Liver (tissue), 7 donors: ENCODE measurements at regions not wholly inside any gene's neighbourhood (a gene's known extent, or its start where the extent isn't known, plus 50 kb on each side); places are given as distances from the start of the nearest gene placed in this dataset.

Source experiments
- DNase-seq: peaks from one replicate; pipeline ENCODE4 v3.0.0-alpha.2; 2017; ENCODE audit warnings: low spot score
- H3K27ac ChIP-seq, 2 donors: one replicate each; pipeline ENCODE4 v1.7.0; 2013; ENCODE audit warnings: inconsistent platforms in 2 of 2, low read length in 2 of 2, control low read depth in 1 of 2, low read depth in 1 of 2, mild to moderate bottlenecking in 1 of 2
- H3K27me3 ChIP-seq, 4 donors: one replicate each; pipeline versions ENCODE4 v1.6.1 to v1.7.0; 2013; ENCODE audit warnings: low read length in 3 of 4, inconsistent platforms in 1 of 4, mild to moderate bottlenecking in 1 of 4, moderate library complexity in 1 of 4; ENCODE audit not compliant: control insufficient read depth in 4 of 4, insufficient read depth in 4 of 4
- H3K36me3 ChIP-seq, 4 donors: one replicate each; pipeline versions ENCODE4 v1.6.1 to v1.7.0; 2013; ENCODE audit warnings: low read length in 3 of 4, mild to moderate bottlenecking in 3 of 4, low read depth in 1 of 4, moderate library complexity in 1 of 4; ENCODE audit not compliant: control insufficient read depth in 4 of 4, insufficient read depth in 3 of 4
- H3K4me1 ChIP-seq, 4 donors: one replicate each; pipeline versions ENCODE4 v1.6.1 to v1.7.0; 2013; ENCODE audit warnings: low read length in 3 of 4, mild to moderate bottlenecking in 3 of 4, moderate library complexity in 1 of 4; ENCODE audit not compliant: control insufficient read depth in 4 of 4, insufficient read depth in 4 of 4
- H3K4me3 ChIP-seq, 3 donors: one replicate each; pipeline versions ENCODE4 v1.6.1 to v1.7.0; 2013; ENCODE audit warnings: low read length in 3 of 3, control low read depth in 1 of 3, low read depth in 1 of 3, mild to moderate bottlenecking in 1 of 3
- H3K9ac ChIP-seq, 2 donors: one replicate each; pipeline ENCODE4 v1.7.0; 2013; ENCODE audit warnings: low read length in 2 of 2, mild to moderate bottlenecking in 2 of 2, moderate library complexity in 2 of 2, control low read depth in 1 of 2, low read depth in 1 of 2
- H3K9me3 ChIP-seq, 4 donors: one replicate each; pipeline versions ENCODE4 v1.6.1 to v1.7.0; 2013; ENCODE audit warnings: low read length in 3 of 4; ENCODE audit not compliant: control insufficient read depth in 4 of 4
- ATF3 ChIP-seq: IDR thresholded peaks from 2 replicates; pipeline ENCODE4 v1.6.1; 2016; ENCODE audit warnings: antibody characterized with exemption
- EGR1 ChIP-seq, 2 donors: IDR thresholded peaks; 2 replicates each; pipeline ENCODE4 v1.6.1; 2016 to 2018; ENCODE audit warnings: antibody characterized with exemption in 2 of 2, low read depth in 2 of 2
- FOXA1 ChIP-seq: IDR thresholded peaks from 2 replicates; pipeline ENCODE4 v1.6.1; 2016; ENCODE audit warnings: antibody characterized with exemption
- FOXA2 ChIP-seq: IDR thresholded peaks from 2 replicates; pipeline ENCODE4 v1.6.1; 2016; ENCODE audit warnings: antibody characterized with exemption
- GABPA ChIP-seq, 2 donors: IDR thresholded peaks in 1 of 2; conservative IDR thresholded peaks in 1 of 2; 2 replicates each; pipeline ENCODE4 v1.6.1; 2016; ENCODE audit warnings: antibody characterized with exemption in 2 of 2, mild to moderate bottlenecking in 1 of 2, moderate library complexity in 1 of 2
- HNF4A ChIP-seq, 2 donors: conservative IDR thresholded peaks; 2 replicates each; pipeline ENCODE4 v1.6.1; 2016; ENCODE audit warnings: antibody characterized with exemption in 2 of 2, mild to moderate bottlenecking in 2 of 2
- HNF4G ChIP-seq: IDR thresholded peaks from 2 replicates; pipeline ENCODE4 v1.6.1; 2016; ENCODE audit warnings: antibody characterized with exemption
- JUND ChIP-seq, 2 donors: IDR thresholded peaks; 2 replicates each; pipeline ENCODE4 v1.6.1; 2016; ENCODE audit warnings: antibody characterized with exemption in 2 of 2
- NR2F2 ChIP-seq: IDR thresholded peaks from 2 replicates; pipeline ENCODE4 v1.6.1; 2016; ENCODE audit warnings: antibody characterized with exemption
- RAD21 ChIP-seq, 2 donors: IDR thresholded peaks; 2 replicates each; pipeline ENCODE4 v1.6.1; 2016; ENCODE audit warnings: antibody characterized with exemption in 2 of 2, mild to moderate bottlenecking in 2 of 2
- REST ChIP-seq: IDR thresholded peaks from 2 replicates; pipeline ENCODE4 v1.6.1; 2016; ENCODE audit warnings: antibody characterized with exemption, mild to moderate bottlenecking
- RXRA ChIP-seq, 2 donors: IDR thresholded peaks; 2 replicates each; pipeline ENCODE4 v1.6.1; 2017 to 2018; ENCODE audit warnings: antibody characterized with exemption in 2 of 2, mild to moderate bottlenecking in 1 of 2
- SP1 ChIP-seq: IDR thresholded peaks from 2 replicates; pipeline ENCODE4 v1.6.1; 2018; ENCODE audit warnings: antibody characterized with exemption, mild to moderate bottlenecking
- TAF1 ChIP-seq: conservative IDR thresholded peaks from 2 replicates; pipeline ENCODE4 v1.6.1; 2016; ENCODE audit warnings: antibody characterized with exemption, mild to moderate bottlenecking
- YY1 ChIP-seq: IDR thresholded peaks from 2 replicates; pipeline ENCODE4 v1.6.1; 2016; ENCODE audit warnings: antibody characterized with exemption, mild to moderate bottlenecking
- WGBS: extraction: QIAGEN DNeasy Blood & Tissue Kit; methylation state at CpG from one replicate; pipeline ENCODE4 v1.1.7; 2013; 5-methylcytosine and 5-hydroxymethylcytosine counted together
- TF ChIP-seq, protein P1 (sequence below): IDR thresholded peaks from 2 replicates; pipeline ENCODE4 v1.6.1; 2016; ENCODE audit warnings: antibody characterized with exemption
- TF ChIP-seq, protein P2 (sequence below): IDR thresholded peaks from 2 replicates; pipeline ENCODE4 v1.6.1; 2016; ENCODE audit warnings: antibody characterized with exemption
- donor health status: healthy.
- donor health status: healthy.
- donor health status: healthy.
- donor health status: healthy.

- 95% methylated on average over 4 of the region's 4 CpGs for WGBS
- no peaks in the 10 kb centered on the region for H3K27me3 ChIP-seq
- no peak for DNase-seq
Observed at GRCh38 chr2:217527590-217528202, 475.1 kb downstream of the TNS1 start.

DNA sequence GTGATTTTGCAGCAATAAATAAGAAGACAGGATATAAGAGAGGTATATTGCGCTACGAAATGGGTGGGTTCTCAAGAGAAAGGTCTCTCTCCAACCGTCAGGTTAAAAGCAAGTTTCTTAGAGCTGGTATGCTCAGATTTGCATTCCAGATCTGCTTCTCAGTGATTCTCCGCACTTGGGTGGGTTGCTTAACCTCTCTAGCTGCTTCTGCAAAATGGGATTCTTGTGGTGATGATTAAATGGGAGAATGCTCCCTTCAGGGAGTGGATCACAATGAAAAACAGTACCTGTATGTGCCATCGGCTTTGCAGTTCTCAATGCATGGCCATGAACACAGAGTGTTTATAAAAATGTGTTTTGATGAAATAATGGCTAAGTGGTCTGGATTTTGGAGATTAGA, 477.7 kb downstream of the TNS1 start:
- H3K4me1 ChIP-seq: no peaks in the 10 kb centered on the region
- no peaks in the 10 kb centered on the region for H3K36me3 ChIP-seq
- H3K4me3 ChIP-seq: no peak overlapping the region
- no peak overlapping the region for H3K27ac ChIP-seq
- no peak for DNase-seq
- TF ChIP-seq RXRA (IDR thresholded peaks at IDR 0.05) (no peak), SP1 (no peak), RAD21 (IDR thresholded peaks at IDR 0.05) (no peak), HNF4A (conservative IDR thresholded peaks at IDR 0.05) (no peak), FOXA1 (no peak), HNF4G (no peak), NR2F2 (no peak), EGR1 (IDR thresholded peaks at IDR 0.05; ENCODE audit: low read depth in 2 of 2) (no peak), JUND (IDR thresholded peaks at IDR 0.05) (no peak), REST (no peak), FOXA2 (no peak), YY1 (no peak), TAF1 (no peak), ATF3 (no peak), GABPA (IDR thresholded peaks at IDR 0.05 in 1 of 2, conservative IDR thresholded peaks at IDR 0.05 in 1 of 2) (no peak)
- TF ChIP-seq, protein P1, sequence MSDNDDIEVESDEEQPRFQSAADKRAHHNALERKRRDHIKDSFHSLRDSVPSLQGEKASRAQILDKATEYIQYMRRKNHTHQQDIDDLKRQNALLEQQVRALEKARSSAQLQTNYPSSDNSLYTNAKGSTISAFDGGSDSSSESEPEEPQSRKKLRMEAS: no peak
- no peaks in the 10 kb centered on the region for H3K27me3 ChIP-seq
- H3K9ac ChIP-seq: no peak overlapping the region
- H3K9me3 ChIP-seq: no peaks in the 10 kb centered on the region
- 87% methylated on average over 5 of the region's 5 CpGs for WGBS

More at GRCh38 chr2:217527590-217528202, 475.1 kb downstream of the TNS1 start:
- Histone ChIP-seq H3K9me3 (no peaks in the 10 kb centered on the region), H3K27ac (no peak overlapping the region), H3K4me3 (no peak overlapping the region), H3K36me3 (no peaks in the 10 kb centered on the region), H3K4me1 (no peaks in the 10 kb centered on the region), H3K9ac (no peak overlapping the region)
- TF ChIP-seq TAF1: no peak
- TF ChIP-seq HNF4G: no peak
- TF ChIP-seq FOXA2: no peak
- TF ChIP-seq, protein P2, sequence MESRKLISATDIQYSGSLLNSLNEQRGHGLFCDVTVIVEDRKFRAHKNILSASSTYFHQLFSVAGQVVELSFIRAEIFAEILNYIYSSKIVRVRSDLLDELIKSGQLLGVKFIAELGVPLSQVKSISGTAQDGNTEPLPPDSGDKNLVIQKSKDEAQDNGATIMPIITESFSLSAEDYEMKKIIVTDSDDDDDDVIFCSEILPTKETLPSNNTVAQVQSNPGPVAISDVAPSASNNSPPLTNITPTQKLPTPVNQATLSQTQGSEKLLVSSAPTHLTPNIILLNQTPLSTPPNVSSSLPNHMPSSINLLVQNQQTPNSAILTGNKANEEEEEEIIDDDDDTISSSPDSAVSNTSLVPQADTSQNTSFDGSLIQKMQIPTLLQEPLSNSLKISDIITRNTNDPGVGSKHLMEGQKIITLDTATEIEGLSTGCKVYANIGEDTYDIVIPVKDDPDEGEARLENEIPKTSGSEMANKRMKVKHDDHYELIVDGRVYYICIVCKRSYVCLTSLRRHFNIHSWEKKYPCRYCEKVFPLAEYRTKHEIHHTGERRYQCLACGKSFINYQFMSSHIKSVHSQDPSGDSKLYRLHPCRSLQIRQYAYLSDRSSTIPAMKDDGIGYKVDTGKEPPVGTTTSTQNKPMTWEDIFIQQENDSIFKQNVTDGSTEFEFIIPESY: no peak
- TF ChIP-seq ATF3: no peak
- TF ChIP-seq EGR1 (IDR thresholded peaks at IDR 0.05; ENCODE audit: low read depth in 2 of 2): no peak
- no peak for TF ChIP-seq GABPA (IDR thresholded peaks at IDR 0.05 in 1 of 2, conservative IDR thresholded peaks at IDR 0.05 in 1 of 2)
- TF ChIP-seq YY1: no peak
- TF ChIP-seq, protein P1: no peak
- no peak for TF ChIP-seq JUND (IDR thresholded peaks at IDR 0.05)
